ACC112 (cell line): ENCODE measurements at regions not wholly inside any gene's neighbourhood (a gene's known extent, or its start where the extent isn't known, plus 50 kb on each side); places are given as distances from the start of the nearest gene placed in this dataset.

Experiments
- H2AFZ ChIP-seq: fragments of 200-600 bp; sonication (generic); one replicate; pipeline ENCODE4 v1.6.0; 2017; ENCODE audit warnings: antibody characterized with exemption, low read length; ENCODE audit not compliant: unreplicated experiment
- H3K27ac ChIP-seq: fragments of 200-600 bp; sonication (generic); 2 replicates; pipeline ENCODE4 v1.5.1; 2014; ENCODE audit warnings: low read depth, mild to moderate bottlenecking, antibody characterized with exemption, low read length, moderate library complexity
- H3K27me3 ChIP-seq: fragments of 200-600 bp; sonication (generic); 2 replicates; pipeline ENCODE4 v1.6.1; 2014; ENCODE audit warnings: mild to moderate bottlenecking, antibody characterized with exemption, low read length, moderate library complexity, mixed read lengths; ENCODE audit not compliant: insufficient read depth
- H3K36me3 ChIP-seq: fragments of 200-600 bp; sonication (generic); 2 replicates; pipeline ENCODE4 v1.6.1; 2016; ENCODE audit warnings: mild to moderate bottlenecking, antibody characterized with exemption, low read length, moderate library complexity, mixed read lengths; ENCODE audit not compliant: insufficient read depth
- H3K4me1 ChIP-seq: fragments of 200-600 bp; sonication (generic); one replicate; pipeline ENCODE4 v1.6.1; 2016; ENCODE audit warnings: low read length, mixed read lengths; ENCODE audit not compliant: insufficient read depth, unreplicated experiment, control insufficient read depth
- H3K4me3 ChIP-seq: fragments of 200-600 bp; sonication (generic); 2 replicates; pipeline ENCODE4 v1.5.1; 2014; ENCODE audit warnings: mild to moderate bottlenecking, low read depth, low read length
- H3K79me2 ChIP-seq: fragments of 200-600 bp; sonication (generic); one replicate; pipeline ENCODE4 v1.6.0; 2016; ENCODE audit warnings: low read length; ENCODE audit not compliant: control insufficient read depth, unreplicated experiment, insufficient read depth

- Histone ChIP-seq H2AFZ (no peak overlapping the region), H3K4me1 (no peaks in the 10 kb centered on the region), H3K79me2 (no peaks in the 10 kb centered on the region), H3K27ac (no peak overlapping the region), H3K27me3 (peaks cover 11% of the 10 kb centered on the region), H3K4me3 (no peak overlapping the region), H3K36me3 (no peaks in the 10 kb centered on the region)
Measured at GRCh38 chr2:41759880-41760279, 287.9 kb upstream of the PKDCC start.

GRCh38 chr2:41763141-41763540, 284.7 kb upstream of the PKDCC start:
- Histone ChIP-seq H3K36me3 (no peaks in the 10 kb centered on the region), H3K27ac (no peak overlapping the region), H2AFZ (no peak overlapping the region), H3K79me2 (no peaks in the 10 kb centered on the region), H3K4me3 (no peak overlapping the region), H3K27me3 (peaks cover 16% of the 10 kb centered on the region), H3K4me1 (no peaks in the 10 kb centered on the region)

GRCh38 chr2:41764131-41764530, 283.7 kb upstream of the PKDCC start:
- Histone ChIP-seq H3K36me3 (no peaks in the 10 kb centered on the region), H3K27me3 (peaks cover 23% of the 10 kb centered on the region), H3K27ac (no peak overlapping the region), H2AFZ (no peak overlapping the region), H3K79me2 (no peaks in the 10 kb centered on the region), H3K4me1 (no peaks in the 10 kb centered on the region), H3K4me3 (no peak overlapping the region)

- Histone ChIP-seq H3K4me3 (no peak overlapping the region), H3K36me3 (no peaks in the 10 kb centered on the region), H3K27ac (no peak overlapping the region), H3K27me3 (peaks cover 31% of the 10 kb centered on the region), H3K79me2 (no peaks in the 10 kb centered on the region), H2AFZ (no peak overlapping the region), H3K4me1 (no peaks in the 10 kb centered on the region)
Measured at GRCh38 chr2:41764919-41765318, 282.9 kb upstream of the PKDCC start.

DNA sequence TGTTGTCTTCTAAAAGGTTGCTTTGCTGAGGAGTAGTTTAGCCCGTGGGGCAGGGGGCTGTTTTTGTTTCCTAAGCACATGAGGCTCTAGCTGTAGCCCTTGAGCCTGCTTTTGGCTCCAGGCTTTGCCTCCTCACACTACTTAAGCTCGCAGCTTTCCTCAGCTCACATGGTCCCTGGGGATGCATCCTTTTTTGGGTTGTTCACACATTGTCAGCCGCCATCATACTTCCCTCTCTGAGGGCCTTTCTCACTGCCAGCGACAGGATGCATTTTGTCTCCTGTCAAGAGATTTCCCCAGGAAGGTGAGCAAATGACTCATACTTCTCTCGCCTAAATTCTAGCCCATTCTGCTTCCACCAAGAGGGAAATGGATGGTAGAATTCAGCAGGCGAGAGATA, 279.5 kb upstream of the PKDCC start:
- H2AFZ ChIP-seq, result no peak overlapping the region
- H3K4me3 ChIP-seq, result no peak overlapping the region
- no peaks in the 10 kb centered on the region for H3K4me1 ChIP-seq
- H3K27ac ChIP-seq, result no peak overlapping the region
- H3K79me2 ChIP-seq, result no peaks in the 10 kb centered on the region
- peaks cover 40% of the 10 kb centered on the region for H3K27me3 ChIP-seq
- H3K36me3 ChIP-seq, result no peaks in the 10 kb centered on the region

DNA sequence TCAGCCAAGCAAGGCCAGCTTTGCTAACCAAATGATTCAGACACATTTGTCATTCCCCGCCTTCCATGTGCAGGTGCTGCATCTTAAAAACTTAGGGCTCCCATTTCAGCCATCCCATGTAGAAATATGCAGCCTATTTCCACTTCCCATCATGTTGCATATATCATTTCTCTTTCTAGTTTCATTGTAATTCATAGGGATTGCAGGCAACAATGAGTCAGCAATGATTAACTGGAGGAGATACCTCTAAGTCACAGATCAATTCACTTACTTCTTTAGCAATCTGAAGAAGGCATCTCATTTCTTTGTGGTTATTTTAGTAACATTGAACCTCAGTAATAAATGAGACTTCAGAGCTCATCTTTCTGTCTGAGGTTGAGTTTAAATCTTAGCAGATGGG, 276.1 kb upstream of the PKDCC start:
- no peaks in the 10 kb centered on the region for H3K4me1 ChIP-seq
- H3K4me3 ChIP-seq, result no peak overlapping the region
- peaks cover 36% of the 10 kb centered on the region for H3K27me3 ChIP-seq
- no peaks in the 10 kb centered on the region for H3K36me3 ChIP-seq
- no peak overlapping the region for H3K27ac ChIP-seq
- no peak overlapping the region for H2AFZ ChIP-seq
- H3K79me2 ChIP-seq, result no peaks in the 10 kb centered on the region

- no peaks in the 10 kb centered on the region for H3K36me3 ChIP-seq
- no peak overlapping the region for H3K27ac ChIP-seq
- no peaks in the 10 kb centered on the region for H3K4me1 ChIP-seq
- H3K4me3 ChIP-seq, result no peak overlapping the region
- no peaks in the 10 kb centered on the region for H3K79me2 ChIP-seq
- peaks cover 42% of the 10 kb centered on the region for H3K27me3 ChIP-seq
- H2AFZ ChIP-seq, result no peak overlapping the region
Measured at GRCh38 chr2:41772697-41773096, 275.1 kb upstream of the PKDCC start.

GRCh38 chr2:41774011-41774605, 273.7 kb upstream of the PKDCC start:
- Histone ChIP-seq H3K4me1 (no peaks in the 10 kb centered on the region), H2AFZ (no peak overlapping the region), H3K79me2 (no peaks in the 10 kb centered on the region), H3K4me3 (no peak overlapping the region), H3K36me3 (no peaks in the 10 kb centered on the region), H3K27ac (no peak overlapping the region), H3K27me3 (peaks cover 39% of the 10 kb centered on the region)

GRCh38 chr2:41775366-41776025, 272.3 kb upstream of the PKDCC start:
- H3K36me3 ChIP-seq, result no peaks in the 10 kb centered on the region
- peaks cover 33% of the 10 kb centered on the region for H3K27me3 ChIP-seq
- H3K79me2 ChIP-seq, result no peaks in the 10 kb centered on the region
- H2AFZ ChIP-seq, result no peak overlapping the region
- H3K27ac ChIP-seq, result no peak overlapping the region
- no peak overlapping the region for H3K4me3 ChIP-seq
- no peaks in the 10 kb centered on the region for H3K4me1 ChIP-seq

GRCh38 chr2:41779888-41780287, 267.9 kb upstream of the PKDCC start:
- Histone ChIP-seq H3K27ac (no peak overlapping the region), H3K27me3 (peaks cover 28% of the 10 kb centered on the region; the same call in 1 of the 2 replicates), H3K4me1 (no peaks in the 10 kb centered on the region), H3K36me3 (no peaks in the 10 kb centered on the region), H3K79me2 (no peaks in the 10 kb centered on the region), H3K4me3 (no peak overlapping the region), H2AFZ (no peak overlapping the region)
